Tibial nerve (tissue), 4 donors: ENCODE measurements at regions not wholly inside any gene's neighbourhood (a gene's known extent, or its start where the extent isn't known, plus 50 kb on each side); places are given as distances from the start of the nearest gene placed in this dataset.

Source experiments
- DNase-seq, 2 donors: peaks; one replicate each; pipeline ENCODE4 v3.0.0-alpha.2; 2019; ENCODE audit warnings: low spot score in 2 of 2
- H3K27ac ChIP-seq, 4 donors: fragments of 200-600 bp; sonication (generic) in 3 of 4; one replicate each; pipeline ENCODE4 v1.5.1; 2017 to 2019; ENCODE audit warnings: mild to moderate bottlenecking in 1 of 4
- H3K27me3 ChIP-seq, 2 donors: fragments of 200-600 bp; sonication (generic) in 1 of 2; one replicate each; pipeline versions ENCODE4 v1.5.1 to v1.6.0; 2017 to 2019
- H3K36me3 ChIP-seq, 3 donors: fragments of 200-600 bp; sonication (generic); one replicate each; pipeline ENCODE4 v1.5.1; 2018 to 2019
- H3K4me1 ChIP-seq, 4 donors: fragments of 200-600 bp; sonication (generic) in 3 of 4; one replicate each; pipeline ENCODE4 v1.5.1; 2017 to 2019
- H3K4me3 ChIP-seq, 4 donors: fragments of 200-600 bp; sonication (generic) in 3 of 4; one replicate each; pipeline ENCODE4 v1.5.1; 2017 to 2019; ENCODE audit warnings: mild to moderate bottlenecking in 1 of 4, moderate library complexity in 1 of 4
- H3K9me3 ChIP-seq, 4 donors: fragments of 200-600 bp; sonication (generic) in 3 of 4; one replicate each; pipeline ENCODE4 v1.5.1; 2017 to 2019
- CTCF ChIP-seq, 5 experiments: fragments of 200-600 bp in 3 of 5; fragments of 450-650 bp in 2 of 5; sonication (generic) in 3 of 5; IDR thresholded peaks; one replicate each; pipeline ENCODE4 v1.5.1; 2016 to 2019; ENCODE audit warnings: antibody characterized with exemption in 5 of 5, mild to moderate bottlenecking in 3 of 5, moderate library complexity in 2 of 5
- EP300 ChIP-seq, 2 donors: sonication (generic); formaldehyde crosslinking; IDR thresholded peaks; one replicate each; pipeline ENCODE4 v1.6.1; 2017; ENCODE audit warnings: antibody characterized with exemption in 2 of 2, mild to moderate bottlenecking in 1 of 2
- POLR2A ChIP-seq, 2 donors: fragments of 450-650 bp; IDR thresholded peaks; one replicate each; pipeline ENCODE4 v1.6.1; 2017; ENCODE audit warnings: antibody characterized with exemption in 2 of 2, mild to moderate bottlenecking in 2 of 2, moderate library complexity in 2 of 2
- WGBS, 2 donors: methylation state at CpG; one replicate each; pipeline ENCODE4 v1.1.5; 2018; 5-methylcytosine and 5-hydroxymethylcytosine counted together

DNA sequence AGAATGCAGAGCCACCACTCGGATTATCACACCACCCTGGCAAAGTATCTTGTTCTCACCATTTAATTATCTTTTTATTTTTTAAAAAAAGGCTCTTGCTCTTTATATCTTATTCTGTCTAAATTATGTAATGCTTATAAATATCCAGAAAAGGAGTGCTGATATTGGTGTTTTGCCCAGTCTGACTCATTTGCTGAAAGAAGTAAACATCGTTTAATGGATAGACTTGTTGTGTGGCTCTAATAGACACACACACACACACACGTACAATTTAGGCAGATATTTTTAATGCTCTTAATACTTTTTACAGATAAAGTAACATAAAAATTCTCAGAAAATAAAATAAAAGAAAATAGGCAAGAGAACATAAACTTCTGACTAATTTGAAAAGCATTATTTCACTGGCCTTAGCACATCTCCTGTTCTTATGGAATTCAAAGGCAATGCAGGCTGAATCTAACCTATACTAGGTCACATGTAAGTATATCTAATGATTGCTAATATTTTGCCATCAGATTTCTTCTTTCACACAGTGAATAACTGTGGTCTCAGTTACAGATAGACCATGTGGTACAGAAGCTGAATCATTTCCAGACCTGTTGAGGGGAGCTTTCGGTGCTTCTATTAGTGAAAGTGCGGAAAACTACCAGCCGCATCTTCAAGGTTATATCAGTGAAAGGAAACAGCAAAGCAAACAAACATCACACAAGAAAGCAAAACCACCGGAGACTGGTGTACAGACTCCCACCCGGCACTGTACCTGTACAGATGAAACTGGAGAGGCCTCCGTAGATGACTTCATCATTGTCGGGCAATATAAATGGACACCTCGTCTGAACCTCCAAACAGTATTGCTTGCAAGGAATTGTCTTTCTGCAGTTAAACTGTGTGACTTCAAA is 642.1 kb upstream of the ARGLU1 start:
- Histone ChIP-seq H3K4me3 (peak overlapping the region in 1 of 4 donors; percentile 19), H3K27ac (no peak overlapping the region), H3K4me1 (peaks cover 0 to 31% (median 0%) of the 10 kb centered on the region in 4 donors), H3K9me3 (no peaks in the 10 kb centered on the region), H3K27me3 (no peaks in the 10 kb centered on the region), H3K36me3 (no peaks in the 10 kb centered on the region)
- no peak for DNase-seq
- WGBS, 2 donors, result 36 to 38% methylated on average over 11 of the region's 11 CpGs
- no peak for TF ChIP-seq CTCF (IDR thresholded peaks at IDR 0.05)
- no peak for TF ChIP-seq POLR2A (IDR thresholded peaks at IDR 0.05)
- TF ChIP-seq EP300 (IDR thresholded peaks at IDR 0.05), result no peak

- no peak for DNase-seq
- Histone ChIP-seq H3K36me3 (no peaks in the 10 kb centered on the region), H3K9me3 (no peaks in the 10 kb centered on the region), H3K27me3 (no peaks in the 10 kb centered on the region), H3K27ac (no peak overlapping the region), H3K4me1 (peaks cover 0 to 31% (median 0%) of the 10 kb centered on the region in 4 donors), H3K4me3 (no peak overlapping the region)
- WGBS, 2 donors, result 35 to 44% methylated on average over 4 of the region's 4 CpGs
- TF ChIP-seq CTCF (IDR thresholded peaks at IDR 0.05), result no peak
- TF ChIP-seq EP300 (IDR thresholded peaks at IDR 0.05), result no peak
- TF ChIP-seq POLR2A (IDR thresholded peaks at IDR 0.05), result no peak
These were observed 641.0 kb upstream of the ARGLU1 start for GRCh38 chr13:107208889-107209288.

- Histone ChIP-seq H3K27ac (no peak overlapping the region), H3K36me3 (no peaks in the 10 kb centered on the region), H3K4me3 (no peak overlapping the region), H3K9me3 (no peaks in the 10 kb centered on the region), H3K4me1 (peaks cover 0 to 26% (median 0%) of the 10 kb centered on the region in 4 donors), H3K27me3 (no peaks in the 10 kb centered on the region)
- TF ChIP-seq EP300 (IDR thresholded peaks at IDR 0.05) (no peak), CTCF (IDR thresholded peaks at IDR 0.05) (peak; percentile 71 to 98 (median 88)), POLR2A (IDR thresholded peaks at IDR 0.05) (no peak)
- DNase-seq, result peak; percentile 49 to 64
- 24 to 28% methylated on average over 16 of the region's 16 CpGs for WGBS, 2 donors
These were observed 637.6 kb upstream of the ARGLU1 start for GRCh38 chr13:107205318-107206104.

- H3K27ac ChIP-seq, result peak overlapping the region in 1 of 4 donors; percentile 57
These were observed 635.4 kb upstream of the ARGLU1 start for GRCh38 chr13:107203146-107203847.

More at GRCh38 chr13:107203146-107203847, 635.4 kb upstream of the ARGLU1 start:
- no peak overlapping the region for H3K4me3 ChIP-seq
- H3K4me1 ChIP-seq, result peaks cover 0 to 8% (median 0%) of the 10 kb centered on the region in 4 donors
- no peak for DNase-seq
- TF ChIP-seq CTCF (IDR thresholded peaks at IDR 0.05), result peak in 2 of 5 experiments; percentile 5 to 22
- no peak for TF ChIP-seq EP300 (IDR thresholded peaks at IDR 0.05)
- WGBS, 2 donors, result 62 to 72% methylated on average over 9 to 11 of the region's 11 CpGs
- H3K9me3 ChIP-seq, result no peaks in the 10 kb centered on the region
- no peaks in the 10 kb centered on the region for H3K27me3 ChIP-seq
- H3K36me3 ChIP-seq, result no peaks in the 10 kb centered on the region
